GM19397 (cell line): ENCODE measurements at regions not wholly inside any gene's neighbourhood (a gene's known extent, or its start where the extent isn't known, plus 50 kb on each side); places are given as distances from the start of the nearest gene placed in this dataset.

ENCODE experiments used
- ATAC-seq: cut with Tn5 transposase; IDR thresholded peaks from one replicate; pipeline ENCODE4 v1.9.1; 2021; ENCODE audit warnings: mild to moderate bottlenecking, moderate library complexity; ENCODE audit not compliant: unreplicated experiment

DNA sequence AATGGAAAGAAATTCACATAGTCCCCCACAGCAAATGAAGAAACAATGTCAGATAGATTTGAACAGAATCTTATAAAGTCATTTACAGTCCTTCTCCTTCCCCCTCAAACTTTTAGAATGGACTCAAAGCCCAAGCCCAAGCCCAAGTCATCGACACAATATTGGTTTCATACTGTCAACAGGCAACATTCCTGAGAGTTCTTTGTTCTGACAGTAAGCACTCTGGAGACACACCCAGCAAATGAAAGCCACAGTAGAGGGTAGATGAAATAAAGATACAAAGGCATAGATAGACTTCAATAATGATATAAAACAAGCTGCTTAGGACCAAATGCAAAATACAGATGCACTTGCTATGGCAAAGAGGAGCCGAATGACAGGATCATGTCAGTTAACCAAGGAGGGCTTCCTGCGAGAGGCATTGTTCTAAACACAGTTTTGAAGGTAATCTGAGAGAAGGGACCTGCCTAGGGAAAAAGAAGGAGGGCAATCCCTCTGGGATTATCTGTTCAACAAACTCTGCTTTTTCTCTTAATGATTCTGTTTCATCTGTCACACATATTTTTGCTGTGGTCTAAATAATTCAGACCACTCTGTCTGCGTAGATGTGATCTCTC is 97.1 kb upstream of the MAP4K3 start:
- ATAC-seq = no peak

DNA sequence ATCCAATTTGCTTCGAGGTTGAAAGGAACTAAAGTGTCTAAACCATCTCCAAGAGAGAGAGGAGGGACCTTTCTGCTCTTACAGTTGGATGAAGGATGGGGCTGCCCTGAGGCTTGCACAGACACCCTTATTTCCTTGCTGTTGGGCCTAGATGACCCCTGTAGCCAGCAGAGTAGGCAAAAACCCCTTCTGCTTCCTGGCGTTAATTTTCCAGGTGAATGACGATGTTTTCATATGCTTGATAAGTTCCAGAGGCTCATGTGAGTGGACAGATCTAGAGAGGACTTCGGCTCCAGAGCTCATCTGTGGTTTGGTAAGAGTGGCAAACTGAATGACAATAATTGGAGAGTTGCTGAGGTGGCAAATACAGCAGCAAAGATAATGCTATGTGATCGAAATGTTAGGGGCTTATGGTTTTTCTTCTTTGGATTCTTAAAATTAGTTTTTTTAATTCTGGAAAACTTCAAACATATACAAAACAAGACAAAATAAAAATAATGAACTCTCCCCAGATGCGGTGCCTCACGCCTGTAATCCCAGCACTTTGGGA is 98.6 kb upstream of the MAP4K3 start:
- no peak for ATAC-seq

DNA sequence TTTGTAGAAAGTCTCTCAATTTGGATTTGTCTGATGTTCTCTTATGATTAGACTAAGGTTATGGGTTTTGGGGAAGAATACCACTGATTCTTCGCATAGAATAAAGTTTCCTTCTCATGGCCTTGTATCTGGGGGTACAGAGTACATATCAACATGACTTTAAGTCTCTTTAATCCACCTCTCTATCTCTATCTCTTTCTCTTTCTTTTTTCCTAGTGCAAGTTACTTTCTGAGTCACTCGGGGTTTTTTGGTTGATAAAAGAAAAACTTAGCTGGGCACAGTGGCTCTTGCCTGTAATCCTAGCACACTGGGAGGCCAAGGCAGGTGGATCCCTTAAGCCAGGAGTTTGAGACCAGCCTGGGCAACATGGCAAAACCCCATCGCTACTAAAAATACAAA is 100.1 kb upstream of the MAP4K3 start:
- ATAC-seq = no peak

DNA sequence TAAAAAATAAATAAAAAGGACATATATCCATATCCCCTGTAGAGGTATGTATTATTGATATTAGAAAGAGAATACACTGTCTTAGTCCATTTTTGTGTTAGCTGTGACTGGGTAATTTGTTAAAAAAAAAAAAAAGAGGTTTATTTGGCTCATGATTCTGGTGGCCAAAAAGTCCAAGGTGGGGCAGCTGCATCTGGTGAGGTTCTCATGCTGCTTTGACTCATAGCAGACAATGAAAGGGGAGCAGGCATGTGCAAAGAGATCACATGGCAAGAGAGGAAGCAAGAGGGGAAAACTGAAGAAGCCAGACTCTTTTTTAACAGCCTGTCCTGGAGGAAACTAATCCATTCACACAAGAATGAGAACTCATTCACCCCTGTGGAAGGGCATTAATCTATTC is 101.6 kb upstream of the MAP4K3 start:
- ATAC-seq = no peak

DNA sequence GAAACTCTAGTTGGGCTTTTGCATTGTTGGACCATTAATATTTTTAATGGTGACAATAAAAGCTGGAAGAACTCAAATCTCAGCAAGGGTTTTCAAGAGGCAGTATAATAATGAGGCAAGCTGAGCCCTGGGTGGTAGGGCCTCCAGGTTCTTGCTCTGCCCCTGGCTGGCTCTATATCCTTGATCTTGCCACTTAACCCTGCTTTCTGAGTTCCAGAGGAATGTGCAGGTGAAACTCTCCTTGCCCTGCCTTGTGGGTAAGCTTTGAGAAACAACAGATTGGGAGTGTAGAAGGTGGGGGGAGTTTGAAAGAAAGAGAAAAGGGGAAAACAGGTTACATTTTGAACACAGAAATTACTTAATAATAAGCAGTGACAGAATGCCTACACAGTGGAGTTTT is 103.3 kb upstream of the MAP4K3 start:
- ATAC-seq = no peak

DNA sequence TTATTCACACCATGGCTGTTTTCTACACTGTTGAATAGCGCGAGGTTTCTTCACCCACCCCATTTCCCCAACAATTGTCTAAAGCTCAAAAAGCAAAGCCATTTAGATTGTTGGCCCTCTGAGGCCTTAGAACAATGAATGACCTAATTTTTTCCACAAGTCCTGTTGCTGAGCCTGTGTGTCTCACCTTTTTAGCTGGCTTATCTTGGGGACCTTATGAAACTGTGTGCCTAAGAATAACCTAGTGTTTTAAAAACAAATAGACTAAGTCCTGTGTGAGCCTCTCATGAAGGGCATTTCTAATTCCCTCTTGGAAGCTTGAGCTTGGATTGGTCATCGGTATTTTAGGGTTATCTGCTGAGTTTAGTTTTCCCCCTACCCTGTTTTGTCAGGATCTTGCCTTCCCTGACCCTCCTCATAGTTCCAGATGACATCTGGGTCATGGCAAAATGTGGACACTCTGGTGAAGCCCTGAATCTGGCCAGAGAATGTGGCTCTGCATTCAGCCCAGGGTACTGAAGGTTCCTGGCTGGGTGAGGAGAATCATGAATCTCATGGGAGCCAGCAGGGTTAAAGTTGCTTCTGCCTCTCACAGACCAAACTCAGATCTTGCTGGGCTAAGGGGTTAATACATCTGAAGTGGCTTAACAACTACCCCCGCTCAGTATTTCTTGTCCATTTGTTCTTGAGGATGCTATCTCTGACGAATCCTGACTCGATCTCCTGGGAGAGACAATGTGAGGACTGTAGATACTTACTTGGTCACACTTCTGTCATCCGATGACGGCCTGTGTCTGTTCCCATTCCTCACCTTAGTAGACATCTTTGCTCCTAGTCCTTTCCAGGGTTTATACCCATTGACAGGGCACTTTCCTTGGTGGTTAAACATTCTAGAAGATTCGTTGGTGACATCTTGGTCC is 104.2 kb upstream of the MAP4K3 start:
- ATAC-seq = no peak

DNA sequence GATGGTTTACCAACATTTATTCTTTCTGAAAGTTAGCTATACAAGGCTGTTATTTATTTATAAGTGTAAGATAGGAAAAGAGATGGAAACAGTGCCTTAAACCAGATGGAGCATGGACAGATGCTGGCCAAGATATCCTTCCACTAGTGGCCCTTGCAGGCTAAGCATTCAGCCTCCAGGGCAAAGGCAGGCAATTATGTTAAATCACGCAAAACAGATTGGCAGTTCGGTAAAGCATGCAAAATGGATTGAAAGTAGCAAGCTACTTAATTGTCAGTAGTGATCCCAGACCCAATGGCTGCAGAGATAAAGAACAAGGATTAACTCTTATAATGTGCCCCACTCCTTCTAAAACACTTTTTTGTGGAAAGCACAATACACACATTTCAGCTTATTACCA is 105.4 kb upstream of the MAP4K3 start:
- no peak for ATAC-seq

DNA sequence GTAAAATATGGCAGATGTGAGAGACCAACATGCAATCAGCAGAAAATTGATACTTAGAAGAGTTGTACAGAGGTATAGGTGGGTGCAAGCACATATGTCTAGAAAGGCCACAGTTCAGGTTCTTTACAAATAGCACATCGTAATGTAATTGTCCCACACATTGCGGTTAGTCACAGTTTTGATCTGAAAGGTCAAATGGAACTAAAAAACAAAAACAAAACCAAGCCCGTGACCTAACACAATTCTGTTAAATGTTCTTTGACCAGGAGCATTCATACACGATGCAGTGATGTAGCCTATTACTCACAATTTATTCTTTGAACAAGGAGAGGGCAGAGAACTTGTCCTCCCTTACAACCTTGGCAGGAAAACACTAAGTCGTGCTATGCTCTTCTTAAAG is 108.9 kb upstream of the MAP4K3 start:
- ATAC-seq = no peak

DNA sequence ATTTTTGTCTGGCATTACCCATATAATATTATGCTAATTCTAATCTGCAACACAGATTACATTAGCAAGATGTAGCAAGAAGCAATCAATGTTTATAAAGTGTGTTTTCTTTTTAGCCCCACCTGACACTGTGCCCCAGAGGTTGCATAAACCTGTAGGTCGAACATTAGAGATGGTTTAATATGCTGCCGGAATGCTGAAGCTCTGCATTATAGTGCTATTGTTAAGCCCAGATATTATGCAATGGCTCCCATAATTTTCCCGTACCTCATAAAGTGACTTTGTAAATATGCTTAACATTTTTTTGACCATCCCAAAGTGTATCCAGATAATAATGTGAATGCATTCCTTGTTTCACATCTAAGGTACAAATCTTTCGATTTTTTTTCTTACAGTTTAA is 109.3 kb upstream of the MAP4K3 start:
- no peak for ATAC-seq

DNA sequence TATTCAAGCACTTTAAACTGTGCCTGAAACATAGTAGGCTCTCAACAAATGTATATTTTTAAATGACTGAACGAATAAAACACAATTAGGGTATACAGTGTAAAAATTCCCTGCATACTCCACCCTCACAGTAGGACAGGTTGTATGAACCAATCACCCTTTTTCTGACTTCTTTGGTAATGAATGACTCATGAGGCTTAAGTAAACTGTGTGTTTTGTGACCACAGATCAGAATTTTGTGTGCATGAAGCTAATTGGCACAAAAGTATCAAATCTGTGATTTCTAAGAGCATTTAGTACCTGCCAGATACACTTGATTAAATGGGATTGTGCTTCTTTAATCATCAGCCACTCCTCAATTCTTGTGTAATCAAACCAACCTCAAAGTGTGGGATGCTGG is 109.9 kb upstream of the MAP4K3 start:
- no peak for ATAC-seq

DNA sequence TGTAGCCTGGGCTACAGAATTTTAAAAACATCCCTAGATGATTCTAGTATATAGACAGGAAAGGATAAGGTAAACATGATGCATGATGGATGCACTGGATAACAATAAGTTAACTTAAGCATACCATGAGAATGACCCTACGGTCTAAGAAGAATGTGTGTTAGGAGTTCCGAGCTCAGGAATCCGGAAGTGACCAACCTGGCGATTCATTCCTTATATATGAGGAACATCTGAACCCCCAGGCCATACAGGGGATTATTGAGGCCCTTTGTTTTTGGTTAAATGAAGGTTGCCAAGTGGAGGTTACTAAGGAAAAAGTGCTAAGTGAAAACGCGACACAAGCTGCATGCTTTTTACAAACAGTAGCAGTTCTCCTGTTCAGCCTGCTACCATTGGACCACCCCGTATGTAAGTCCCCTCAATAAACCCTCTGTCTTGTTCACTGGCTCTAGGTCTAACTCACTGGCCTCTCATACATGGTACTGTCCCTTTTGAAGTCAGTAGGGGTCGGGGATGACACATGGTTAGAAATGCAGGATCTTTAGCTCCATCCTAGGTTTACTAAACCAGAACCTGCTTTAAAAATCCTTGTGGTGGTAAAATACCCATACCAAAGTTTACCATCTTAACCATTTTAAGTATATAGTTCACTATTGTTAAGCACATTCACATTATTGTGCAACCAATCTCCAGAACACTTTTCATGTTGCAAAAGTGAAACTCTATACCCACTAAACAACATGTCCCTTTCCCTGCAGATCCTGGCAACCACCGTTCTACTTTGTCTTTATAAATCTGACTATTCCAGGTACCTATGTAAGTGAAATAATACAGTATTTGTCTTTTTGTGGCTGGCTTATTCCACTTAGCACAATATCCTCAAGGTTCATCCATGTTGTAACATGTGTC is 111.0 kb upstream of the MAP4K3 start:
- ATAC-seq = no peak

DNA sequence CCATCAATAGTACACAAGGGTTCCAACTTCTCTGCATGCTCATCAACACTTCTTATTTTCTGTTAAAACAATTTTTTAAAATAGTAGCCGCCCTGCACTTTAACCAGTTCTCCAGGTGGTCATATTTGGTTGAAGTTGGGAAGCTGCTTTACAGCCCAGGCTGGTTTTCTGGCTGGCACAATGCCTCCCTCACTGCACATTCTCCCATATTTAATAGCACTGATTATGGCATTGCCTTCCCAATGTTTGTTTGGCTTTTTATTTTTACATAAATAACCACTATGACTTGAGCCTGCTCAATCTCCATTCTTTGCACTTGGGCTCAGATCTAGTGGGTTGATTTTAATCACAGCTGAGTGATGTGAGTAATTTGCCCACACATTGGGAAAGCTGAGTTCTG is 111.9 kb upstream of the MAP4K3 start:
- no peak for ATAC-seq

DNA sequence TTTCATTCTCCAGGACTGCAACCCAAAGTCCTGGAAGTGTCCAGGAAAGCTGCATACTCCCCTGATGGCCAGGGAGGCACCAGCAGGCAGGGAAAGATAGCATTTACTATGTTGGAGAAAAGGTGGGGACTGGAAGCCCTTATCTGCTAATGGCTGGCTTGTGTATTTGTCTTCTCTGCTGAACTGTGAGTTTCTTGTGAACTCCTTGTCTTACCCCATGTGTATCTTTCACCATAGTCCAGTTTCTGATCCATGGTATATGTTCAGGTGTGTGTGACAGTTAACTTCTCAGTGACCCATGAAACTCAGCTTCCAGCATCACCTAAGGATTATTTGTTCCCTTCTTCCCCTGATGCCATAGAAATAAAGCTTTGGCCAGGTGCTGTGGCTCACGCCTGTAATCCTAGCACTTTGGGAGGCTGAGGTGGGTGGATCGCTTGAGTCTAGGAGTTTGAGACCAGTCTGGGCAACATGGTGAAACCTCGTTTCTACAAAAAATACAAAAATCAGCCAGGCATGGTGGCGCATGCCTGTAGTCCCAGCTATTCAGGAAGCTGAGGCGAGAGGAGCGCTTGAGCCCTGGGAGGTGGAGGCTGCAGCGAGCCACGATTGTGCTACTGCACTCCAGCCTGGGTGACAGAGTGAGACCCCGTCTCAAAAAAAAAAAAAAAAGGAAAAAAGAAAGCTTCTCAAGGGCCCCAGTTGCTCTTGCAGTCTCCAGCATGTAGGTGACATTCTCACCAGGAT is 112.8 kb upstream of the MAP4K3 start:
- no peak for ATAC-seq

DNA sequence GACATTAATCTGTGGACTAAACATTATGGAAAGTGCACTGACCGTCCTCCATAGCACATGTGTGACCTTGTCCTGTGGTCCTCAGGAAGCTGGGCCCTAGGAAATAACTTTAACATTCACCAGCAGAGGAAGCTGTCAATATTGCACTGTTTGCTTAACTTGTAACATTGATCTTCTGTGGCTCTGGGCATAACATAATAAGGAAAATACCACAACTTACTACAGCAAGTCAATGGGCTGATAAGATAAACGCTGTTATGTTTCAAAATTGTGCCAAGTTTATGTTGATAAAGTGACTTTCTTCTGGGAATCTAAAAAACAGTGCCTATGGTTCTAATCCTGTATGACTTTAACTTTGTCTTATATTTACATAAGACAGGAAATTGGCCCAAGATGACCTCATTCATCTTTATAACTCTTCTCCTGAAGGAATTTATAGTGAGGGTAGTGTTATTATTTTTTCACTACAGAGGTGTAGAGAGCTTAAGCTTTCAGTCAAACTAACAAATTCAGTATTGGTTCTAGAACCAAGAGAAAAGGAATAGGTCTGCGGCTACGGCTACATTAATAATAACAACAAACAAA is 113.7 kb upstream of the MAP4K3 start:
- ATAC-seq = no peak

DNA sequence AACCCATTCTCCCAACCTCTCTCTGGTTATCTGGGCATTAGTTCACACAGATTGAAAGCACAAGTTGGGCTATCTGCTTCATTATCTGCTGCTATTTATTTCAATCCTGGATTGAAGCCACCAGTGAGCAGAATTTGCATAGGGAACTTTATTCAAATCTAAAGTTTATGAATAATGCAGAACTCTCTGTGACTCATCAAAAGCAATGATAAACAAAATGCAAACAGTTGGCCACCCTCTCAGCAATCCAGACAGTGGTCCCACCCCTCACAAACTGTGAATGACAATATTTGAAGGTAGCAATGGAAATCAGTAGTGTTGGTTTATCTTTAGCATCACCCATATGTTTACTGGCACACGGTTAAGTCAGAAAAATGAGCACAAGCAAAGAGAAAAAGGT is 106.8 kb upstream of the TMEM178A start:
- no peak for ATAC-seq

DNA sequence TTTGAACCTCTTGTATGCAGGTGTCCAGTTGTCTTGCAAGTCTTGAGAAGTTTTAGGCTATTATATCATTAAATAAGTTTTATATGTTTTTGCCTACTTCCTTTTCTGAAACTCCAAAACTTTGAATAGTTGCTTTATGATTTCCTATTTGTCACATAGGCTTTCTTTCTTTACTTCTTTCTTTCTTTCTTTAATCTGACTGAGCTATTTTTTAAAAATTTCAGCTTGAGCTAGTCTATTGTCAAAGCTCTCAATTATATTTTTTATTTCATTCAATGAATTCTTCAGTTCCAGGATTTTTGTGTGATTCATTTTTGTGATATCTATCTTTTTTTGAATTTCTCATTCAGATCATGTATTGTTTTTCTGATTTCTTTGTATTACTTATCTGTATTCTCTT is 102.1 kb upstream of the TMEM178A start:
- no peak for ATAC-seq

DNA sequence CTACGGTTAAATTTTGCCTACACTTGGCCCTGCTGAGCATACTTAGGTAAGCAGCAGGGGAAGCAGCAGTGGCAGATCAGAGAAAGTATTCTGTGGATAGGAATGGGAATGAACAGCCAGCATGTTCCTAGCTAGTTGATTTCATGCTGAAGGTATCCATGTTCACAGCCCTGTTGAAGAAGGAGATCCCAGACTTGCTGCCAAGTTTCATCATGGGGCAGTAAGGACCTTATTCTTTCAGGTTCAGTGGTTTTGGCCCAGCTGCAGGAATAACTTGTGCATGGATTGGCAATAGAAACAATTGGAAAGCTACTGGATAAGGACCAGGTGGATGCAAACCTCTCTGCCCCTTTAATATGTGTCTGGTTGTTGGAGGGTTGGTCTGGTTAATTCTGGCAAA is 98.2 kb upstream of the TMEM178A start:
- no peak for ATAC-seq

DNA sequence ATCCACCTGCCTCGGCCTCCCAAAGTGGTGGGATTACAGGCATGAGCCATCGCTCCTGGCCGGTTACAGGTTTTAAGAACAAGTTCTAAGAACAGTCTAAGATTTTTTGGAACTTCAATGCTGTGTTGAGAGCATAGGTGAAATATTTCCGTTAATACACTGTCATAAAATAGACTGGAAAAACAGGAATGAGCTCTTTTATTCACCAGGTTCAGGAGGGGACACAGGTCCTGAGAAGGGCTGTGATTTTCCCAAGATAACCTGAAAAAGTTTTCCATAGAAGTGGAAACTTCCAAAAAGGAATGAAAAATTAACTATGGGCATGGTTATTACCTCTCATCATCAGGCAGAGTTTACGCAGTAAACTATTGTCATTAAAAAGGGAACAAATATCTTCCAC is 97.6 kb upstream of the TMEM178A start:
- ATAC-seq = no peak

DNA sequence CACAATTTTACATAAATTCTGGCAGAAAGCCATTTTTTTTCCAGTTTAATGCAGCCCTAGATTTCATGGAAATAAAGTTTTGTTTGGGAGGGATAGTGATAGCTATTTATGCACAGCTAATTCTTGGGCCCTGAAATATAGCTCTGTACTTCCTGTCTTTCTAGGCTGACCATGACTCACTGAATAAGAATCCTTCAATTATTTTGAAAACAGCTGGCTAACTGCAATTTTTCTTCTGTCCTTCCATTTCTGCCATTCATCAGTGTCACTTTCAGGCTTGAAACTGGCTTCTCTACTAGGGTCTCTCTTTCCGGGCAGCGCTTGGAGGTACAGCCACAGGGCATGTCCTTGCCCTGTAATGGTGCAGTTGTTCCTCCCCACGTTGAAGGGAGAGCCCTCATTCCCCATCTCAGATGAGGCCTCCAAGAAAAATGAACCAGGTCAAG is 97.1 kb upstream of the TMEM178A start:
- ATAC-seq = no peak

DNA sequence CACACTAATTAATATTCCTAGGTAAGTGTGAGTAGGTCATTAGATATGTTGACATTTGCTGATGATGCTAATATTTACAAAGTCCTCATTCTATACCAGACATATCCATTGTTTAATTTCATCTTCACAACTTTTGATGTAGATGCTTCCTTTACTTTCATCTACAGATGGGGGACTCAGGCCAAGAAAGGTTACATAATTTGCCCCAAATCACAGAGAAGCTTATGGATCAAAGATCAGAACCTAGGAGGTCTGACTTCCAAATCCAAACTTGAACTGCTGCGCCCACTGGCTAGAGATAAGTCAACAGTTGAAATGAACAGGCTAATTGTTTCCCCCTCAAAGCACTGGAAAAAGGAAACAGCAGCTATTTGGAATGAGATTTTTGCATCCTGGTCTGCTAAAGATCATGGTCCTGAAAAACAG is 95.6 kb upstream of the TMEM178A start:
- ATAC-seq = no peak
